GM12892 (cell line): ENCODE measurements at regions not wholly inside any gene's neighbourhood (a gene's known extent, or its start where the extent isn't known, plus 50 kb on each side); places are given as distances from the start of the nearest gene placed in this dataset.

Experiments
- POLR2A ChIP-seq: IDR thresholded peaks from 2 replicates; pipeline ENCODE4 v1.6.1; 2011; ENCODE audit warnings: low read depth, low read length, control low read depth
- POLR2AphosphoS5 ChIP-seq: IDR thresholded peaks from 2 replicates; pipeline ENCODE4 v1.6.1; 2011; ENCODE audit warnings: low read depth, low read length, control low read depth
- TAF1 ChIP-seq: IDR thresholded peaks from 2 replicates; pipeline ENCODE4 v1.6.1; 2011; ENCODE audit warnings: low read depth, mild to moderate bottlenecking, control low read depth, low read length, borderline replicate concordance

GRCh38 chr15:98286200-98286599 is 325.7 kb downstream of the ARRDC4 start:
- TF ChIP-seq POLR2A: no peak
- no peak for TF ChIP-seq POLR2AphosphoS5
- no peak for TF ChIP-seq TAF1
